ENCODE measurements at regions not wholly inside any gene's neighbourhood (a gene's known extent, or its start where the extent isn't known, plus 50 kb on each side); places are given as distances from the start of the nearest gene placed in this dataset.

GRCh38 chr10:84088626-84089025, 50.7 kb upstream of the GHITM start:
- ChIA-PET POLR2A (no interaction called here), CTCF (no interaction called here)
- H3K4me3 ChIP-seq: no peak overlapping the region
- H3K4me1 ChIP-seq: no peaks in the 10 kb centered on the region
- no peak for TF ChIP-seq BCL3 (IDR thresholded peaks at IDR 0.05)
- no peak for TF ChIP-seq CBX8 (IDR thresholded peaks at IDR 0.05)
- TF ChIP-seq NR3C1 (IDR thresholded peaks at IDR 0.05): no peak
- no peak for TF ChIP-seq FOSB (CRISPR knock-in tag; IDR thresholded peaks at IDR 0.05)
- TF ChIP-seq JUNB (IDR thresholded peaks at IDR 0.05): no peak
- ATAC-seq: no peak
- H3K27ac ChIP-seq: no peak overlapping the region
- FAIRE-seq: no peak
- 3% methylated on average over 2 of the region's 2 CpGs for WGBS (ENCODE audit: missing lambda C conversion rate)
- no peak for DNase-seq (ENCODE audit: low read depth in 1 of 2, low spot score in 1 of 2)
- no peaks in the 10 kb centered on the region for H3K9me3 ChIP-seq
- no peak overlapping the region for H3K4me2 ChIP-seq

- no peaks in the 10 kb centered on the region for H3K9me3 ChIP-seq
- no peak overlapping the region for H3K4me3 ChIP-seq
- H3K4me2 ChIP-seq: no peak overlapping the region
- TF ChIP-seq NR3C1 (IDR thresholded peaks at IDR 0.05) (no peak), HMGXB4 (CRISPR knock-in tag; IDR thresholded peaks at IDR 0.05; ENCODE audit: borderline replicate concordance) (no peak), NFE2L2 (conservative IDR thresholded peaks at IDR 0.05; ENCODE audit: low read length) (no peak), FOSB (CRISPR knock-in tag; IDR thresholded peaks at IDR 0.05) (no peak)
- DNase-seq (ENCODE audit: low read depth in 1 of 2, low spot score in 1 of 2): no peak
- WGBS (ENCODE audit: missing lambda C conversion rate): 3% methylated on average over 2 of the region's 2 CpGs
- no peaks in the 10 kb centered on the region for H3K4me1 ChIP-seq
- no peak for FAIRE-seq
- no peak overlapping the region for H3K27ac ChIP-seq
- ChIA-PET CTCF (no interaction called here), POLR2A (no interaction called here)
- no peak for ATAC-seq
These were observed 50.1 kb upstream of the GHITM start for GRCh38 chr10:84089162-84089561.

Small RNAs in the stretch of these regions (small RNA-seq; reads per million reads assigned to genes)
- gene RNU1-65P (0 to 0.19 (median 0) reads per million in 6 experiments), gene RNU6-129P (0 reads per million in 6 experiments), gene RNU6-478P (0 reads per million in 6 experiments)

All from A549 (cell line).